Caco-2 (cell line): ENCODE measurements at regions not wholly inside any gene's neighbourhood (a gene's known extent, or its start where the extent isn't known, plus 50 kb on each side); places are given as distances from the start of the nearest gene placed in this dataset.

Experiments
- BruUV-seq: library from RNA; stranded (reverse); fragments of 400-500 nt; replicated peaks from 2 replicates; lab custom pipeline; 2021; lab: Mats Ljungman, UMichigan
- CTCF ChIA-PET: fragments of 300-600 bp; sonication (Branson Sonifier 250); formaldehyde crosslinking; loops from one replicate; lab custom pipeline; 2022; ENCODE audit warnings: antibody characterized with exemption; lab: Charles Lee
- POLR2A ChIA-PET: fragments of 300-600 bp; sonication (Branson Sonifier 250); formaldehyde crosslinking; loops from one replicate; lab custom pipeline; 2022; ENCODE audit warnings: antibody characterized with exemption; lab: Charles Lee
- DNase-seq, 2 experiments: peaks; one replicate each; pipeline versions ENCODE4 v3.0.0 to v3.0.0-alpha.2; 2020 to 2022
- H3K27me3 ChIP-seq: replicated peaks from 2 replicates; pipeline ENCODE4 v1.6.0; 2011; ENCODE audit warnings: low read length; ENCODE audit not compliant: control insufficient read depth, insufficient read depth
- H3K36me3 ChIP-seq: 2 replicates; pipeline ENCODE4 v1.5.1; 2011; ENCODE audit warnings: low read length; ENCODE audit not compliant: control insufficient read depth, insufficient read depth
- H3K4me1 ChIP-seq: fragments of 250-450 bp; sonication (Bioruptor Pico); 2 replicates; pipeline ENCODE4 v1.5.1; 2020; ENCODE audit warnings: mild to moderate bottlenecking
- H3K4me3 ChIP-seq: 2 replicates; pipeline ENCODE4 v1.5.1; 2011; ENCODE audit warnings: low read depth, mild to moderate bottlenecking, control low read depth, low read length
- H3K9me3 ChIP-seq: fragments of 250-450 bp; sonication (Bioruptor Pico); 2 replicates; pipeline ENCODE4 v1.5.1; 2020; ENCODE audit warnings: mild to moderate bottlenecking, moderate library complexity
- H3K27ac Mint-ChIP-seq: one replicate; pipeline ENCODE4 v1.8.0; 2022; ENCODE audit warnings: mixed read lengths; ENCODE audit not compliant: unreplicated experiment
- H3K27me3 Mint-ChIP-seq: one replicate; pipeline ENCODE4 v1.8.0; 2022; ENCODE audit warnings: mixed read lengths; ENCODE audit not compliant: insufficient read depth, unreplicated experiment
- H3K36me3 Mint-ChIP-seq: one replicate; pipeline ENCODE4 v1.8.0; 2022; ENCODE audit warnings: mild to moderate bottlenecking, mixed read lengths; ENCODE audit not compliant: insufficient read depth, unreplicated experiment
- H3K4me1 Mint-ChIP-seq: one replicate; pipeline ENCODE4 v1.8.0; 2022; ENCODE audit warnings: low read depth, mixed read lengths; ENCODE audit not compliant: unreplicated experiment
- H3K4me3 Mint-ChIP-seq: one replicate; pipeline ENCODE4 v1.8.0; 2022; ENCODE audit warnings: mild to moderate bottlenecking, moderate library complexity, mixed read lengths; ENCODE audit not compliant: unreplicated experiment
- H3K9me3 Mint-ChIP-seq: one replicate; pipeline ENCODE4 v1.8.0; 2022; ENCODE audit warnings: mixed read lengths; ENCODE audit not compliant: unreplicated experiment
- intact Hi-C: fragments of 100-400 bp; cut with micrococcal nuclease; formaldehyde crosslinking; loops from one replicate; pipeline ENCODE4 v1.10.0; 2022; ENCODE audit not compliant: unreplicated experiment
- TF ChIP-seq, protein P1 (sequence below), 2 experiments: fragments of 200-600 bp in 1 of 2; IDR thresholded peaks; 1 replicate in 1 of 2; 2 replicates in 1 of 2; pipeline versions ENCODE4 v1.5.1 to v1.8.0; 2011 to 2022; ENCODE audit warnings: antibody characterized with exemption in 1 of 2, control low read depth in 1 of 2, inconsistent platforms in 1 of 2, low read depth in 1 of 2, low read length in 1 of 2, mild to moderate bottlenecking in 1 of 2, moderate library complexity in 1 of 2; ENCODE audit not compliant: insufficient read depth in 1 of 2, severe bottlenecking in 1 of 2, unreplicated experiment in 1 of 2

DNA sequence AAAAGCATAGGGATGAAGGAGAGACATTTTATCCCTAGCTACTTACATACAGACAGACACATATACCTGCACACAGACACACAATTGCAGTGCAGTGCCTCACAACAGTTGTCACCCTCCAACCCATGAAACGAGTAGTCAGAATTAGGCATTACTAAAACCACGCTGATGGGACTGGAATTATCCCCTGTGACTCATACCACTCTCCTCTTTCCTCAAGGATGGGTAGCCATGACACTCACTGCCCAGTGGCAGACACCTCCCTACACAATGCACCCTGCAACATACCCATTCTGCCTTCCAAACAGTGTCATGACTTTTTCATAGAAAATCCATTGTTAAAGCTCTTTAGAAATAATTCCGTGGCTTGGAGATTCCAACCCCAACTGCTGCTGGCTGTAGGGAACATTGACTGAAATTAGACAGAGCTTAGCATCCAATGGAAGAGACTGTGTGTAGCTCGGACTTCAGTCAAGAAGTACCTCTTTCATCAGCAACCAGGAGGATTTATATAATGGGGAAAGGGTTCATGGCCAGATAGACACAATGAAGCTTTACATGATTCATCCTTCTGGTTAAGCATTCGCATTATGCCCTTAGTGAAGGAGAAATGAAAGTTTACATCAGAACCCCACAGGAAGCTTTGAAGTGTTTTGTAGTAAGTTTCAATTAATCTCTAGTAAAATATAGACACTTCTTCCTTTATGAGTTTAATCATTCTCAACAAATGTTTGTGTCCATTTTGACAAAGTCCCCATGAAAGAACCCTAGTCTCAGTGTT is 155.2 kb downstream of the FBXO15 start:
- Mint-ChIP-seq H3K4me1 (no peaks in the 10 kb centered on the region), H3K9me3 (no peaks in the 10 kb centered on the region), H3K4me3 (no peak overlapping the region), H3K36me3 (no peaks in the 10 kb centered on the region), H3K27me3 (no peaks in the 10 kb centered on the region), H3K27ac (no peak overlapping the region)
- Histone ChIP-seq H3K4me1 (no peaks in the 10 kb centered on the region), H3K27me3 (no peaks in the 10 kb centered on the region), H3K9me3 (no peaks in the 10 kb centered on the region), H3K36me3 (no peaks in the 10 kb centered on the region), H3K4me3 (no peak overlapping the region)
- DNase-seq = no peak
- TF ChIP-seq, protein P1, sequence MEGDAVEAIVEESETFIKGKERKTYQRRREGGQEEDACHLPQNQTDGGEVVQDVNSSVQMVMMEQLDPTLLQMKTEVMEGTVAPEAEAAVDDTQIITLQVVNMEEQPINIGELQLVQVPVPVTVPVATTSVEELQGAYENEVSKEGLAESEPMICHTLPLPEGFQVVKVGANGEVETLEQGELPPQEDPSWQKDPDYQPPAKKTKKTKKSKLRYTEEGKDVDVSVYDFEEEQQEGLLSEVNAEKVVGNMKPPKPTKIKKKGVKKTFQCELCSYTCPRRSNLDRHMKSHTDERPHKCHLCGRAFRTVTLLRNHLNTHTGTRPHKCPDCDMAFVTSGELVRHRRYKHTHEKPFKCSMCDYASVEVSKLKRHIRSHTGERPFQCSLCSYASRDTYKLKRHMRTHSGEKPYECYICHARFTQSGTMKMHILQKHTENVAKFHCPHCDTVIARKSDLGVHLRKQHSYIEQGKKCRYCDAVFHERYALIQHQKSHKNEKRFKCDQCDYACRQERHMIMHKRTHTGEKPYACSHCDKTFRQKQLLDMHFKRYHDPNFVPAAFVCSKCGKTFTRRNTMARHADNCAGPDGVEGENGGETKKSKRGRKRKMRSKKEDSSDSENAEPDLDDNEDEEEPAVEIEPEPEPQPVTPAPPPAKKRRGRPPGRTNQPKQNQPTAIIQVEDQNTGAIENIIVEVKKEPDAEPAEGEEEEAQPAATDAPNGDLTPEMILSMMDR (IDR thresholded peaks at IDR 0.05; ENCODE audit: insufficient read depth in 1 of 2, low read depth in 1 of 2, low read length in 1 of 2, severe bottlenecking in 1 of 2, unreplicated experiment in 1 of 2) = no peak
- CTCF ChIA-PET = no interaction called here
- intact Hi-C loops = no loop called here
- POLR2A ChIA-PET = no interaction called here
- no TSS peak for BruUV-seq

- no TSS peak for BruUV-seq
- H3K36me3 ChIP-seq = no peaks in the 10 kb centered on the region
- H3K4me3 Mint-ChIP-seq = no peak overlapping the region
- no peaks in the 10 kb centered on the region for H3K4me1 Mint-ChIP-seq
- no peaks in the 10 kb centered on the region for H3K9me3 ChIP-seq
- H3K36me3 Mint-ChIP-seq = no peaks in the 10 kb centered on the region
- H3K4me1 ChIP-seq = no peaks in the 10 kb centered on the region
- no peak for DNase-seq
- H3K27me3 ChIP-seq = no peaks in the 10 kb centered on the region
- no peaks in the 10 kb centered on the region for H3K27me3 Mint-ChIP-seq
- ChIA-PET POLR2A (no interaction called here), CTCF (no interaction called here)
- TF ChIP-seq, protein P1 (IDR thresholded peaks at IDR 0.05; ENCODE audit: insufficient read depth in 1 of 2, low read depth in 1 of 2, low read length in 1 of 2, severe bottlenecking in 1 of 2, unreplicated experiment in 1 of 2) = no peak
- intact Hi-C loops = no loop called here
- H3K9me3 Mint-ChIP-seq = no peaks in the 10 kb centered on the region
- no peak overlapping the region for H3K4me3 ChIP-seq
- no peak overlapping the region for H3K27ac Mint-ChIP-seq
Measured at GRCh38 chr18:73991570-73991969, 156.1 kb downstream of the FBXO15 start.

DNA sequence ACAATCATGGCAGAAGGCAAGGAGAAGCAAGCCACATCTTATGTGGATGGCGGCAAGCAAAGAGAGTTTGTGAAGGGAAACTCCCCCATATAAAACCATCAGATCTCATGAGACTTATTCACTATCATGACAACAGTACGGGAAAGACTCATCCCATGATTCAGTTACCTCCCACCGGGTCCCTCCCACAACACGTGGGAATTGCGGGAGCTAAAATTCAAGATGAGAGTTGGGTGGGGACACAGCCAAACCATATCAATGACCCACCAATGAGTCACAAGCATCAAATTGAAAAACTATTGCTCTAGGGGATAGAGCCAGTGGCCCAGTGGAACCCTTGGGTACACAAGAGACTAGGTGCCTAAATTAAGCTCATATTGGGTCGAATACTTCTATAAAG is 157.4 kb downstream of the FBXO15 start:
- Mint-ChIP-seq H3K9me3 (no peaks in the 10 kb centered on the region), H3K4me3 (no peak overlapping the region), H3K36me3 (no peaks in the 10 kb centered on the region), H3K27me3 (no peaks in the 10 kb centered on the region), H3K4me1 (no peaks in the 10 kb centered on the region), H3K27ac (no peak overlapping the region)
- H3K4me1 ChIP-seq = no peaks in the 10 kb centered on the region
- BruUV-seq = no TSS peak
- TF ChIP-seq, protein P1 (IDR thresholded peaks at IDR 0.05; ENCODE audit: insufficient read depth in 1 of 2, low read depth in 1 of 2, low read length in 1 of 2, severe bottlenecking in 1 of 2, unreplicated experiment in 1 of 2) = no peak
- no peaks in the 10 kb centered on the region for H3K36me3 ChIP-seq
- no peak for DNase-seq
- intact Hi-C loops = no loop called here
- ChIA-PET POLR2A (no interaction called here), CTCF (no interaction called here)
- no peak overlapping the region for H3K4me3 ChIP-seq
- no peaks in the 10 kb centered on the region for H3K9me3 ChIP-seq
- no peaks in the 10 kb centered on the region for H3K27me3 ChIP-seq
